ENCODE measurements at regions not wholly inside any gene's neighbourhood (a gene's known extent, or its start where the extent isn't known, plus 50 kb on each side); places are given as distances from the start of the nearest gene placed in this dataset.
A peak's percentile ranks its signal among the peaks of the same experiment; 100 is the strongest.

- H3K4me3 Mint-ChIP-seq = no peak overlapping the region
- no peaks in the 10 kb centered on the region; the same call in 1 of the 2 replicates for H3K9me3 Mint-ChIP-seq
- peak; percentile 57 for TF ChIP-seq CTCF (IDR thresholded peaks at IDR 0.05)
- DNase-seq = no peak
- peaks cover 12% of the 10 kb centered on the region for H3K27me3 Mint-ChIP-seq (ENCODE audit: insufficient read depth)
- peaks cover 21% of the 10 kb centered on the region for H3K36me3 Mint-ChIP-seq (ENCODE audit: low read depth)
- H3K27ac Mint-ChIP-seq = no peak overlapping the region
- H3K4me1 Mint-ChIP-seq (ENCODE audit: low read depth) = peaks cover 9% of the 10 kb centered on the region
These were observed 72.0 kb upstream of the ODC1 start for GRCh38 chr2:10520154-10520553.

- H3K27ac Mint-ChIP-seq = no peak overlapping the region
- H3K36me3 Mint-ChIP-seq (ENCODE audit: low read depth) = peaks cover 25% of the 10 kb centered on the region
- peaks cover 7% of the 10 kb centered on the region for H3K27me3 Mint-ChIP-seq (ENCODE audit: insufficient read depth)
- no peak for TF ChIP-seq CTCF (IDR thresholded peaks at IDR 0.05)
- no peak for DNase-seq
- H3K4me1 Mint-ChIP-seq (ENCODE audit: low read depth) = peaks cover 17% of the 10 kb centered on the region
- H3K9me3 Mint-ChIP-seq = no peaks in the 10 kb centered on the region; the same call in 1 of the 2 replicates
- H3K4me3 Mint-ChIP-seq = no peak overlapping the region
These were observed 71.2 kb upstream of the ODC1 start for GRCh38 chr2:10519394-10519740.

GRCh38 chr2:10518470-10519393 lies 70.6 kb upstream of the ODC1 start:
- no peak overlapping the region for H3K27ac Mint-ChIP-seq
- no peaks in the 10 kb centered on the region; the same call in 1 of the 2 replicates for H3K9me3 Mint-ChIP-seq
- TF ChIP-seq CTCF (IDR thresholded peaks at IDR 0.05) = no peak
- peaks cover 25% of the 10 kb centered on the region for H3K36me3 Mint-ChIP-seq (ENCODE audit: low read depth)
- no peak overlapping the region for H3K4me3 Mint-ChIP-seq
- peaks cover 22% of the 10 kb centered on the region for H3K4me1 Mint-ChIP-seq (ENCODE audit: low read depth)
- DNase-seq = no peak
- H3K27me3 Mint-ChIP-seq (ENCODE audit: insufficient read depth) = peaks cover 3% of the 10 kb centered on the region; the same call in 1 of the 2 replicates

- Mint-ChIP-seq H3K4me1 (ENCODE audit: low read depth) (peaks cover 22% of the 10 kb centered on the region), H3K36me3 (ENCODE audit: low read depth) (peaks cover 25% of the 10 kb centered on the region), H3K27ac (no peak overlapping the region), H3K4me3 (no peak overlapping the region), H3K9me3 (no peaks in the 10 kb centered on the region; the same call in 1 of the 2 replicates), H3K27me3 (ENCODE audit: insufficient read depth) (no peaks in the 10 kb centered on the region)
- no peak for TF ChIP-seq CTCF (IDR thresholded peaks at IDR 0.05)
- DNase-seq = no peak
These were observed 69.4 kb upstream of the ODC1 start for GRCh38 chr2:10517351-10518043.

GRCh38 chr2:10515887-10516286 lies 67.8 kb upstream of the ODC1 start:
- DNase-seq = no peak
- TF ChIP-seq CTCF (IDR thresholded peaks at IDR 0.05) = no peak
- no peaks in the 10 kb centered on the region; the same call in 1 of the 2 replicates for H3K9me3 Mint-ChIP-seq
- H3K36me3 Mint-ChIP-seq (ENCODE audit: low read depth) = peaks cover 25% of the 10 kb centered on the region
- peak overlapping the region; percentile 48 for H3K27ac Mint-ChIP-seq
- no peak overlapping the region; the same call in 1 of the 2 replicates for H3K4me3 Mint-ChIP-seq
- H3K27me3 Mint-ChIP-seq (ENCODE audit: insufficient read depth) = no peaks in the 10 kb centered on the region
- H3K4me1 Mint-ChIP-seq (ENCODE audit: low read depth) = peaks cover 22% of the 10 kb centered on the region
